Omental fat pad (tissue), 3 donors: ENCODE measurements at regions not wholly inside any gene's neighbourhood (a gene's known extent, or its start where the extent isn't known, plus 50 kb on each side); places are given as distances from the start of the nearest gene placed in this dataset.
A peak's percentile ranks its signal among the peaks of the same experiment; 100 is the strongest.
"Not testable (repeated sequence)": the region's sequence is repeated elsewhere in the genome, so short reads cannot be mapped to it uniquely, and the experiment has no call there.

ENCODE experiments used
- ATAC-seq: fragments of 150-250 bp; one replicate; pipeline ENCODE4 v1.9.1; 2016; ENCODE audit warnings: mild to moderate bottlenecking, moderate library complexity; ENCODE audit not compliant: low FRiP score
- DNase-seq: peaks from one replicate; pipeline ENCODE4 v3.0.0-alpha.2; 2019; ENCODE audit warnings: low spot score
- TF ChIP-seq, protein P1 (sequence below), 3 donors: fragments of 450-650 bp; IDR thresholded peaks; one replicate each; pipeline ENCODE4 v1.5.1; 2016 to 2017; ENCODE audit warnings: antibody characterized with exemption in 3 of 3, mild to moderate bottlenecking in 3 of 3, moderate library complexity in 2 of 3

GRCh38 chr7:159335181-159335926 is 190.7 kb upstream of the VIPR2 start:
- not testable (repeated sequence) for DNase-seq
- peak; percentile 10 for ATAC-seq

DNA sequence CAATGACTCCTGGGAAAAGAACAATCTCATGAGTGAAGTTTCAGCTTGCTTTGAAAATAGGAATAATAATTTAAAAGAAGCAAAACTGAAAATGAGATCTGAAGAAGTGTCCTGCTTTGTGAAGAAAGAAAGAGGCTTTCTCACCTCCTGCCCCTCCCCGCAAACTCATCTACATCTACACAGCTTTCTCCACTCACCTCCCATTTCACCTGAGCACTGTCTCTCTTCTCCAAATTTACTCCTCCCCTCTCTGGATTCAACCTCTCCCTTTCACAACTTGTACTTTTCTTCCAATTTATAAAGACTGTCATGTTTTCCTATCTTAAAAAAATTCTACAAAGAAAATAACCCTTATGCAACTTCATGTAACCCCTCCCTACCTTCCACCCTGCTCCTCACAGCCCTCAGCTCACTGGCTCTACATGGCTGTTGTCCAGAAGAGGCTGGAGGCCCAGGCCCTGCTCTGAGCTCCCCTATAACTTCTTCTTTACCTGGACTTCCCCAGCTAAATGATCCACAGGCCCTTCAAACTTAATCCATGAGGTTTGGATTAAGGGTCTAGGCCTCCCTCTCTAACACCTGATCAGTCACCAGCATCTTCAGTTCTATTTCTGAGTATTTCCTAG is 188.3 kb upstream of the VIPR2 start:
- ATAC-seq: peak; percentile 71
- DNase-seq: not testable (repeated sequence)

DNA sequence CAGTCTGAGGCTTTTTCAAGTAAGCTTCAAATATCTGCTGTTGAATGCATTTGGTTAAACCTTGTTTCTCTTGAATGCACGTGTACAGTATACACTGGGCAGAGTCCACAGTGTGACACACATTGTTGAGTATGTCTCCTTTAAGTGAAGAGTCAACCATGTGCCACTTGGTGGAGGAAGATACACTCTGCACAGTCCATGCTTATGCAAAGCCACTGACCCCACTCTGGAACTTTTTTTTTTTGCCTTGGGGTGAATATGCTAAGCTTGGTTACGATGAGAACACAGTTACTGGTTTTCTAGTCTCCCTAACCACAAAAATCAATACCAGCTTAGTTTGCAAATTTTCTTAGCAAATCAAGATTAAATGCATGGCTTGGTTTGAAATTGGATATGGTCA is 186.8 kb upstream of the VIPR2 start:
- TF ChIP-seq, protein P1, sequence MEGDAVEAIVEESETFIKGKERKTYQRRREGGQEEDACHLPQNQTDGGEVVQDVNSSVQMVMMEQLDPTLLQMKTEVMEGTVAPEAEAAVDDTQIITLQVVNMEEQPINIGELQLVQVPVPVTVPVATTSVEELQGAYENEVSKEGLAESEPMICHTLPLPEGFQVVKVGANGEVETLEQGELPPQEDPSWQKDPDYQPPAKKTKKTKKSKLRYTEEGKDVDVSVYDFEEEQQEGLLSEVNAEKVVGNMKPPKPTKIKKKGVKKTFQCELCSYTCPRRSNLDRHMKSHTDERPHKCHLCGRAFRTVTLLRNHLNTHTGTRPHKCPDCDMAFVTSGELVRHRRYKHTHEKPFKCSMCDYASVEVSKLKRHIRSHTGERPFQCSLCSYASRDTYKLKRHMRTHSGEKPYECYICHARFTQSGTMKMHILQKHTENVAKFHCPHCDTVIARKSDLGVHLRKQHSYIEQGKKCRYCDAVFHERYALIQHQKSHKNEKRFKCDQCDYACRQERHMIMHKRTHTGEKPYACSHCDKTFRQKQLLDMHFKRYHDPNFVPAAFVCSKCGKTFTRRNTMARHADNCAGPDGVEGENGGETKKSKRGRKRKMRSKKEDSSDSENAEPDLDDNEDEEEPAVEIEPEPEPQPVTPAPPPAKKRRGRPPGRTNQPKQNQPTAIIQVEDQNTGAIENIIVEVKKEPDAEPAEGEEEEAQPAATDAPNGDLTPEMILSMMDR (IDR thresholded peaks at IDR 0.05): no peak
- DNase-seq: no peak
- ATAC-seq: no peak

DNA sequence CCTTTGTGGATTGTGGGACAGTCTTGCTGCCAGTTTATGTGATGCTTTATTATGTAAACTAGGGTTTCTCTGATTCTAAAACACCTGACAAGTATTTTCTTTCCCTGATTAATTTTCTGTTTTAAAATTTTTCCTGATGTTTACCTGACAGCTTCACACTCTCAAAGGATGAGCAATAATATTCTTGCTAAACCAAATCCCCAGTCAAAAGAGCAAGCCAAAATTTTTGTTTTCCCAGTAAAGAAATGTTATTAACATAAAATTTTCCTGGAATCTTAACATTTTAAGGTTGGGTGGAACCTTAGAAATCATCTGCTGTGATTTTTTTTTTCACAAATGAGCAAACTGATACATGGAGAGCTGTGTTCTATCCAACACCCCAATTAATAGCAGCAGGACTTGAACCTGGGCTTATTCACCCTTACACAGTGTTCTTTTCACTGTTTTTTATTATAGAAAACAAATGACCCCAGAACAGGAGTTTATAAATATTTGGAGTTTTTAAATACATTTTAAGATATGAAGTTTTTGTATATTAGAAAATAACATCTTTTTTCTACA is 185.2 kb upstream of the VIPR2 start:
- DNase-seq (no peak), ATAC-seq (peak; percentile 39)
- TF ChIP-seq, protein P1 (IDR thresholded peaks at IDR 0.05): no peak

DNA sequence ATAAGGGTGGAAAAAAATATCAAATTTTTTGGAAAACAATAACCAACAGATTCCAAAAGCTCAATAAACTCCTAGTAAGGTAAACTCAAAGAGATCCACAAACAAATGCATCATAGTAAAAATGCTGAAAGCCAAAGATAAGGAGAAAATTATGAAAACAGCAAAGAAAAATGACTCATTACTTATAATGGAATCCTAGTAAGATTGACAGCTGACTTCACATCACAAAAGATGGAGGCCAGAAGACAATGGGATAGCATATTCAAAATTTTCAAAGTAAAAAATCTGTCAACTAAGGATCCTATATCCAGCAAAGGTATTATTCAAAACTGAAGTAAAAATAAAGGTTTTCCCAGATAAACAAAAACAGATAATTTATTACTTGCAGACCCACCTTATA is 183.4 kb upstream of the VIPR2 start:
- DNase-seq (no peak), ATAC-seq (no peak)
- TF ChIP-seq, protein P1 (IDR thresholded peaks at IDR 0.05): no peak

- TF ChIP-seq, protein P1 (IDR thresholded peaks at IDR 0.05): no peak
- ATAC-seq (no peak), DNase-seq (no peak)
These were observed 178.7 kb upstream of the VIPR2 start for GRCh38 chr7:159323359-159323758.

DNA sequence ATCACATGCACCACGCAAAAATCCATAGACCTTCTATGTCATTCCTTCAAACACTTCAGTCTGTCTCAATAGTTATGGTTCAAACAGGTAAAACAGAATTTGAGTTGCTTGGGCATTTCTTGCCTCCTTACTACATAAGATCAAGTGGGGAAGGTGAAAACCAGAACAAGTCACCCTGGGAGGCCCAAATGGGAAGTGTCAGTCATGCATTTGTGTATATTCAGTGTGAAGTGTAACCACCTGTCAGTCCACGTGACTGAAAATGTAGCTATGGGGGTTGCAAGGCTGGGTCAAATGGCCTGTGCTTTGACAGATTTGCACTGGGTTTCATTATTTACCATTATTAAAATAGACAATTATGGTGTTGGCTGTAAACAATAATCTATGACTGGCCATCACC is 176.6 kb upstream of the VIPR2 start:
- DNase-seq (no peak), ATAC-seq (no peak)
- TF ChIP-seq, protein P1 (IDR thresholded peaks at IDR 0.05): no peak
